Stomach smooth muscle (tissue), 2 donors: ENCODE measurements at regions not wholly inside any gene's neighbourhood (a gene's known extent, or its start where the extent isn't known, plus 50 kb on each side); places are given as distances from the start of the nearest gene placed in this dataset.

Source experiments
- H3K27ac ChIP-seq: one replicate; pipeline ENCODE4 v1.7.0; 2013; ENCODE audit warnings: mild to moderate bottlenecking, low read length, inconsistent platforms
- H3K27me3 ChIP-seq, 2 donors: one replicate each; pipeline ENCODE4 v1.7.0; 2013; ENCODE audit warnings: low read length in 2 of 2; ENCODE audit not compliant: insufficient read depth in 2 of 2, control insufficient read depth in 1 of 2
- H3K36me3 ChIP-seq, 2 donors: one replicate each; pipeline ENCODE4 v1.7.0; 2013; ENCODE audit warnings: low read length in 2 of 2; ENCODE audit not compliant: control insufficient read depth in 2 of 2, insufficient read depth in 2 of 2
- H3K4me1 ChIP-seq: one replicate; pipeline ENCODE4 v1.7.0; 2013; ENCODE audit warnings: low read length; ENCODE audit not compliant: control insufficient read depth, insufficient read depth
- H3K4me3 ChIP-seq, 2 donors: one replicate each; pipeline ENCODE4 v1.7.0; 2013; ENCODE audit warnings: low read length in 2 of 2
- H3K9ac ChIP-seq, 2 donors: one replicate each; pipeline ENCODE4 v1.7.0; 2013; ENCODE audit warnings: low read length in 2 of 2, mild to moderate bottlenecking in 1 of 2
- H3K9me3 ChIP-seq, 2 donors: one replicate each; pipeline ENCODE4 v1.7.0; 2013; ENCODE audit warnings: low read length in 2 of 2; ENCODE audit not compliant: control insufficient read depth in 2 of 2
- donor health status: healthy.
- donor health status: Pancreatic carcinoma.

DNA sequence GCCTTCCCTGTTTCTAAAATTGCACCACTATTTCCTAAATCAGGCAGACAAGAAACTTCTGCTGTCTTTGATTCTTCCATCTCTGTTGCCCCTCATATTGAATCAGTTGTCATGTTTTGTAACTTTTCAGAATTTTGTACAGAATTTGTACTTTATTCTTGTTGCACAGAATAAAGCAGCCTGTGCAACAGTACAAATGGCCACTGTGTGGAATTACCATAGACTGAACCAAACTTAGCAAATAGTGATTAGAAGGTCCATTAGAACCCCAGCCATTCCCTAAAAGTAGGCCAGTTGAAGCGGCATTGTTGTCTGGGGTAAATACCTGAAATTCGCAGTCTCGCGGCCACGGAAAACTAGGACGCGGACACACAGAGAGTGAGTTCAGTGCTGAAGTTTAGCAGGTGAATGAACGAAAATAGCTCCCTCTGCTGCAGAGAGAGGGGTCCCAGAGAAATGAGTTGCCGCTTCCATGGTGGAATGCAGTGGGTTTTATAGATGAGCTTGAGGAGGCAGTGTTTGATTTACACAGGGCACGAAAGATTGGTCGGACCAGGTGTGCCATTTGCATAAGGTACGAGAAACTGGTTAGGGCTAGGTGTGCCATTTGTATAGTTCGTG is 71.8 kb downstream of the C4orf33 start:
- Histone ChIP-seq H3K27me3 (peaks cover 0 to 2% of the 10 kb centered on the region in 2 donors), H3K9ac (no peak overlapping the region), H3K9me3 (no peaks in the 10 kb centered on the region), H3K4me1 (no peaks in the 10 kb centered on the region), H3K4me3 (no peak overlapping the region), H3K36me3 (no peaks in the 10 kb centered on the region), H3K27ac (no peak overlapping the region)

DNA sequence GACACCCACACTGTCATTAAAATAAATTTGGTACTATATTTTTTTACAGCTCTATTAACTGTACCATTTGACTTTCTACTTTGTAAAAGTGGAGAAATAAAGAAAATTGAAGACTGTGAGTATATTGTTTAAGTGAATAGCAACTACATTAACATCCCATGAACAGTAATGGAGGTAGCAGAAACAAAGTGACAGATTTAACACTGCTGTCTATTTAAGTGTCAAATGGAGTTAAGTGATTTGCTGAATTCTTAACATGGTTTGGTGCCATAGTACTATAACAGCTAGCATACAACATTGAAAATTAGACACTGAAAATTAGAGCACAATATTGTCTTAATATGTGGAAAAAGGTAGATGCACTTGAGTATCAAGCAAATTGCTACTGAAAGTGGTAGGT is 76.2 kb downstream of the C4orf33 start:
- H3K27me3 ChIP-seq: peaks cover 0 to 2% of the 10 kb centered on the region in 2 donors
- H3K27ac ChIP-seq: no peak overlapping the region
- no peak overlapping the region for H3K9ac ChIP-seq
- H3K36me3 ChIP-seq: no peaks in the 10 kb centered on the region
- no peaks in the 10 kb centered on the region for H3K4me1 ChIP-seq
- H3K9me3 ChIP-seq: no peaks in the 10 kb centered on the region
- no peak overlapping the region for H3K4me3 ChIP-seq

DNA sequence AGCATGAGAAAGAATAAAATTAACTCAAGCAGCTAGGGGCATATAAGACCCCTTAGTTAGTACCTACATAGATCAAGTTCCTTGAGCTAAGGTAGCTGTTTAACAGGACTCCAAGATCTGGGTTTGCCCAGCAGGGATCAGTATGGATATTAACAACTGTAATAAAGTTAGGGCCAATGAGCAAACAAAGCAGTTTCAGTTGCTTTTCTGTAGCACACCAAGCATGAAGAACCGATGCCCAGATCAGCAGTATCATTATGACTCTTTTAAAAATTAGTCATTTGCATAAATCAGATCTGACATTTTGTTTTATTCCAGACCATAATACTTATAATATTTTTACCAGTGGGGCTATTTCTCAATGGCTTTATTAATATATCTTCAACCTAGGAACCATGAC is 80.9 kb downstream of the C4orf33 start:
- Histone ChIP-seq H3K27me3 (no peaks in the 10 kb centered on the region), H3K27ac (no peak overlapping the region), H3K9me3 (no peaks in the 10 kb centered on the region), H3K4me1 (no peaks in the 10 kb centered on the region), H3K9ac (no peak overlapping the region), H3K4me3 (no peak overlapping the region), H3K36me3 (no peaks in the 10 kb centered on the region)

DNA sequence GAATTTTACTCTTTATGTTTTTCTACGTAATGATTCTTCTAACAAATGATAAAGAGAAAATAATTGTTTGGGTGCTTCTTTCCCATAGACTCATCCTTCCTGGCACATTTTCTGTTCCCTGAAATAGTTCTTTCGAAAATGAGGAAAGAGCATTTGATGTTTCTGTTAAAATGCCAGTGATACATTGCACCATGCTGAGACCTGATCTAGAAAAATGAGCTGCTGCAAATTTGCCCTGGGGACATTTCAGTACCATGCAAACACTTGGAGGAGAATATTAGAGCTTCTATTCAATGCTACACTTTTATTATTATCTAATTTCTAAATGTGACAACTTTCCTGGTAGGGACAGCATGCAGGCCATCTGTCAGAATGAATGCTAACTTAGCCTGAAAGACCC is 83.3 kb downstream of the C4orf33 start:
- Histone ChIP-seq H3K9me3 (no peaks in the 10 kb centered on the region), H3K4me3 (no peak overlapping the region), H3K9ac (no peak overlapping the region), H3K4me1 (no peaks in the 10 kb centered on the region), H3K27ac (no peak overlapping the region), H3K27me3 (no peaks in the 10 kb centered on the region), H3K36me3 (no peaks in the 10 kb centered on the region)

DNA sequence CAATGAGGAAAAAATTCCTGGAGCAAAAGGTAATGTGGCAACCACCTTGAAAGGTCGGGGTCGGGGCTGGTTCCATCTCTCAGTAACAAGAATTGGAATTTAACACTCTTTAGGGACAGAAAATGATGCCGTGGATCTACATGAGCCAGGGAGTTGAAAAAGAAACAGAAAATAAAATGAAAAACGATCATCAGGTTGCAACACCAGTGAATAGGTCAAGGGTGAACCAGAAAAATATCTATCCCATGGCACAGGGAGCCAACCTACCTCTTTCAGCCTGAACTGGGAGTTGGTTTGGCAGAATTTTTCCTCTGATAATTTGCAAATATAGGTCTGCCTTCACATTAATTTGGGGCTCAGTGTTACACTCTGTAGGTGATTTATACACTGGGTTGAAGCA is 93.7 kb downstream of the C4orf33 start:
- no peaks in the 10 kb centered on the region for H3K4me1 ChIP-seq
- peaks cover 0 to 2% of the 10 kb centered on the region in 2 donors for H3K9me3 ChIP-seq
- H3K9ac ChIP-seq: no peak overlapping the region
- no peaks in the 10 kb centered on the region for H3K27me3 ChIP-seq
- H3K27ac ChIP-seq: no peak overlapping the region
- no peaks in the 10 kb centered on the region for H3K36me3 ChIP-seq
- H3K4me3 ChIP-seq: no peak overlapping the region

DNA sequence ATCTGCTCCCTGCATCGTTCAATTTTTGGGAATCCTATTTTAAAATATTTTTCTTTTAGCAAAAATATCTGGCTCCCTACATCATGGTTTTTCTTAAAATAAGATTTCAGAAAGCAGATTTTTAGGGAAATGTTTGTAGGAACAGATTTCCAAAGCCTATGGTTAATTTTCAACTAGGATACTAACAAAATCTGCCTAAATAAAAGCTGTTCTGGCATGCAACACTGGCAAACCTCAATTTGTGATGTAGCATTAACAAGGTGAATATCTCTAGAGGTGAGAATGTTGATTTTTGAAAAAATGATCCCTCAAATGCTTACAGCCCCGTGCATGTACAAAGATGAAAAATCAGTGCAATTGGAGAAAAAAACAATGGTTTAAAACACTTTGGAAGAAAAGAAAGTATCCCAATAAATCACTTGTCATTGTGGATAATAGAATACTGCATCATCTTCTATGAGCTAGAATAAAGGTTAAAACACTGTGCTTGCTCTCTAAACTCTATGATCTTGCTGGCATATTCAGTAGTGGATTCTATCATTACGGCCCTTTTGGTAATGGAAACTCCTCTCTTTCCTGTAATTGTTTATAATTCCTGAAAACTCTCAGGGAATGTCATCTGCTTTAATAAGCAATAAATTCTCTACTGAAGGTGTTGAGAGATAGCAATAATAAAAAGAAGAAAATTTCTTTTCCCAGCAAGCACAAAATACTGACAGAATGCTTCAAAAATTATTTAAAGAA is 97.6 kb downstream of the C4orf33 start:
- no peaks in the 10 kb centered on the region for H3K27me3 ChIP-seq

DNA sequence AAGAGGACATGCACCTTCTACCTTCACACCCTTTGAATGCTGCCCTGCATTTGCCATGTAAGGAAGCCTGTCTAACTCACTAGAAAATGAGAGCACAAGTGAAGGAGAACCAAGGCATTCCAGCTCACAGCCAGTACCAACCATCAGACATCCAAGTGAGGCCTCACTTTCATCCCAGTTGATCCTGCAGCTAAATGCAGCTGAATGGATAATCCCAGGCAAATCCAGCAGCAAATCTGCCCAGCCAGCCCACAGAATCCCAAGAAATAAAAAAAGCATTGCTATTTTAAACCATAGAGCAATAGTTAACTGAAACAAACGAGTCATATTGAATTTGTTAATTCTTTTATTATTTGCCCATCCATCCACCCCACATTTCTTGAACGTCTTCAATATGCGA is 112.5 kb downstream of the C4orf33 start:
- no peak overlapping the region for H3K9ac ChIP-seq
- H3K4me1 ChIP-seq: no peaks in the 10 kb centered on the region
- H3K9me3 ChIP-seq: no peaks in the 10 kb centered on the region
- H3K27me3 ChIP-seq: no peaks in the 10 kb centered on the region
- H3K36me3 ChIP-seq: no peaks in the 10 kb centered on the region
- no peak overlapping the region for H3K27ac ChIP-seq
- H3K4me3 ChIP-seq: no peak overlapping the region

More for the DNA sequence above, 97.6 kb downstream of the C4orf33 start:
- H3K9ac ChIP-seq: no peak overlapping the region
- H3K9me3 ChIP-seq: no peaks in the 10 kb centered on the region
- H3K27ac ChIP-seq: no peak overlapping the region
- H3K36me3 ChIP-seq: no peaks in the 10 kb centered on the region
- no peaks in the 10 kb centered on the region for H3K4me1 ChIP-seq
- no peak overlapping the region for H3K4me3 ChIP-seq

DNA sequence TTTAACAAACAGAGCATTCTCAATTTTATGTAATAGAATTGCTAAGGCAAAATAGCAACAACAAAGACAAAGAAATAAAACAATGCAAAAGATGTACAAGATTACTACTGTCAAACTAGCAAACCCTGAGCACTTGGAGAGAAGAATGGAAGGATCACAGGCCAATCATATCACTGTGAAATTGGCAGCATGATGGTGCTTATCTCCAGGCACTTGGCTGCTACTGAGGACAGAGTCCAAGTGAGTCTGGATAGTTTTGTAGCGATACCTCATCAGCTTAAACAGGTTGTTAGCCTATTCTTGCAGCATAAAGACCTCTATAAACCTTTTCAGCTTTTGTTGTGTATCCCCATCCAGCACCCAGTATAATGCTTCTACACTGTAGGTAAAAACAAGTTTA is 117.7 kb downstream of the C4orf33 start:
- Histone ChIP-seq H3K4me1 (no peaks in the 10 kb centered on the region), H3K36me3 (no peaks in the 10 kb centered on the region), H3K27ac (no peak overlapping the region), H3K4me3 (no peak overlapping the region), H3K9me3 (no peaks in the 10 kb centered on the region), H3K9ac (no peak overlapping the region), H3K27me3 (no peaks in the 10 kb centered on the region)

DNA sequence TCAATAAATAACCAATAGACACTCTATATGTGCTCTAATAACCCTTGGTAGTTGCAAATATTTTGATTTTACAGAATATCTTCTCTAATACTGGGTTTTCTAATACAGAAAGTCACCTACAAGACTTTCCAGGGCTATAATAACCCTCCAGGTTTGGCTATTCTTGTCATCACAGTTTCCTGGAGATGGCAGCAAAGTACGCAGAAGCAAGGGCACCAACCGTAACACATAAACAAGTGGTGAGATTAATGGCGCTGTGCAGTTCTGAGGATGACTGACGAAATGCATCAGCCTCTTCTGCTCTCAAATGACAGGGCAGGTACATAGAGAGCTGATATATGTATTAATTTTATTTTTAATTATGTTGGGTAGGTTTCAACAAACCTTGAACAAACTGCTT is 122.4 kb downstream of the C4orf33 start:
- no peak overlapping the region for H3K9ac ChIP-seq

DNA sequence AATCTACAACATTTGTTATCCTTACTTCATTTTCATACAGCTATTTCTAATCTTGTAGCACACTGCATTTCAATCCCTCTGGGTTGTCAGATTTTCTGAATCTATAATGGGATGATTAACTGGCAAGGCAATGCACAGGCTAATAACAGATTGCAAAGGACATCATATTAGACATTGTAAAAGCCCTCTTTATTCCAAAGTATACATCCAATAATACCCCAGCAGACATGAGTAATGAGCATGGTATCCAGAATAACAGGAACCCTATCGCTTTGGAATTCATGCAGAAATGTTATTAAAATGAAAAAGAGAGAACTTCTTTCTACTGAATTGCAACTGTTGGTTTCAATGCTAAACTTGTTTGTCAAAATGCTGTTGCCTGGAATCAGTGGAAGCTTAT is 122.9 kb downstream of the C4orf33 start:
- H3K4me3 ChIP-seq: no peak overlapping the region
- H3K4me1 ChIP-seq: no peaks in the 10 kb centered on the region
- H3K27me3 ChIP-seq: no peaks in the 10 kb centered on the region
- H3K9ac ChIP-seq: no peak overlapping the region
- H3K9me3 ChIP-seq: no peaks in the 10 kb centered on the region
- no peak overlapping the region for H3K27ac ChIP-seq
- H3K36me3 ChIP-seq: no peaks in the 10 kb centered on the region

More for the DNA sequence above, 122.4 kb downstream of the C4orf33 start:
- Histone ChIP-seq H3K9me3 (no peaks in the 10 kb centered on the region), H3K36me3 (no peaks in the 10 kb centered on the region), H3K27me3 (no peaks in the 10 kb centered on the region), H3K27ac (no peak overlapping the region), H3K4me3 (no peak overlapping the region), H3K4me1 (no peaks in the 10 kb centered on the region)

DNA sequence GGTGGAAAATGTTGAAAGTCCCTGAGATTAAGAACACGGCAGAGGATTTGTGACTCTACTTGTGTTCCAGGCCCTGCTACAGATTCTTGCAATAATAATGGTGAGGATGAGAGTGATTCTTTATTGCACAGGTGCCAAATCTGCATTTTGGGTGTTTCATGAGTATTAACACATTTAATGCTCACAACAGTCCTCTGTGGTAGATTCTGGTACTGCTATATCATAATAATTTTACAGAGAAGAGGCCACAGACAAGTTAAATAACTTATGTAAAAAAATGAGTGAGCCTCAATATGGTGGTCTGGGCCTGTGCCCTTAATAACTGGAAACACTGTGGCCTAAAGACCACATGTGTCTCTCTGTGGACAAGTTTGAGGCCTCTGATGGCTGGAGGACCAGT is 124.3 kb downstream of the C4orf33 start:
- no peaks in the 10 kb centered on the region for H3K4me1 ChIP-seq
- H3K9ac ChIP-seq: no peak overlapping the region
- H3K9me3 ChIP-seq: no peaks in the 10 kb centered on the region
- no peak overlapping the region for H3K27ac ChIP-seq
- H3K4me3 ChIP-seq: no peak overlapping the region
- H3K27me3 ChIP-seq: no peaks in the 10 kb centered on the region
- no peaks in the 10 kb centered on the region for H3K36me3 ChIP-seq
